ENCODE measurements at regions not wholly inside any gene's neighbourhood (a gene's known extent, or its start where the extent isn't known, plus 50 kb on each side); places are given as distances from the start of the nearest gene placed in this dataset.

DNA sequence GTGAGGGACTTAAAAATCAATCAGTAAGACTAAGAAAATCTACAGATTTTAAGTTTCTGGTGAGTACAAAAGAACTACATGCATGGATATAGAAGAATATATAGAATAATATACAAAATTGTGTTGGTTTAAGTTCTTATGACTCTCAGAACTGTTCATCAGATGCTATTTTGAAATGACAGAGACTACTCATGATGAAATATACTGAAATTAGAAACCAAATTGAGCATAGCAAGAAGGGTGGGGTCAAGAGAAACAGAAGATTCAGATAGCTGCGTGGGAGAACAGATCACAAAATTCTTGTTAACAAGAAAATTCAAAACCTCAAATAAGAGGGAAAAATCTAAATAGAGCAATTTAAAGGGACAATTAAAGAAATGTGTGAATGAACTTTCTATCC, 2125.3 kb upstream of the RAG2 start:
- Mint-ChIP-seq H3K9me3 (ENCODE audit: unreplicated experiment) (peaks cover 2% of the 10 kb centered on the region), H3K27me3 (ENCODE audit: low read depth, unreplicated experiment) (no peaks in the 10 kb centered on the region), H3K27ac (ENCODE audit: unreplicated experiment) (no peak overlapping the region), H3K4me3 (ENCODE audit: unreplicated experiment) (no peak overlapping the region), H3K4me1 (ENCODE audit: low read depth, unreplicated experiment) (peaks cover 7% of the 10 kb centered on the region), H3K36me3 (ENCODE audit: low read depth, unreplicated experiment) (no peaks in the 10 kb centered on the region)
- no peak overlapping the region for H3K4me3 ChIP-seq (ENCODE audit: insufficient read depth, low read depth, low read length)
- no peaks in the 10 kb centered on the region for H4K20me1 ChIP-seq (ENCODE audit: insufficient read depth, low read length)
- H3K4me1 ChIP-seq (ENCODE audit: insufficient read depth, low read length) = no peaks in the 10 kb centered on the region
- no peaks in the 10 kb centered on the region for H3K79me2 ChIP-seq (ENCODE audit: insufficient read depth, low read length)
- DNase-seq (ENCODE audit: low read depth) = no peak
- no peak overlapping the region for H3K9ac ChIP-seq (ENCODE audit: low read length)
- no peak for TF ChIP-seq EZH2 (IDR thresholded peaks at IDR 0.05; ENCODE audit: insufficient read depth, low read length)
- TF ChIP-seq, protein P1, sequence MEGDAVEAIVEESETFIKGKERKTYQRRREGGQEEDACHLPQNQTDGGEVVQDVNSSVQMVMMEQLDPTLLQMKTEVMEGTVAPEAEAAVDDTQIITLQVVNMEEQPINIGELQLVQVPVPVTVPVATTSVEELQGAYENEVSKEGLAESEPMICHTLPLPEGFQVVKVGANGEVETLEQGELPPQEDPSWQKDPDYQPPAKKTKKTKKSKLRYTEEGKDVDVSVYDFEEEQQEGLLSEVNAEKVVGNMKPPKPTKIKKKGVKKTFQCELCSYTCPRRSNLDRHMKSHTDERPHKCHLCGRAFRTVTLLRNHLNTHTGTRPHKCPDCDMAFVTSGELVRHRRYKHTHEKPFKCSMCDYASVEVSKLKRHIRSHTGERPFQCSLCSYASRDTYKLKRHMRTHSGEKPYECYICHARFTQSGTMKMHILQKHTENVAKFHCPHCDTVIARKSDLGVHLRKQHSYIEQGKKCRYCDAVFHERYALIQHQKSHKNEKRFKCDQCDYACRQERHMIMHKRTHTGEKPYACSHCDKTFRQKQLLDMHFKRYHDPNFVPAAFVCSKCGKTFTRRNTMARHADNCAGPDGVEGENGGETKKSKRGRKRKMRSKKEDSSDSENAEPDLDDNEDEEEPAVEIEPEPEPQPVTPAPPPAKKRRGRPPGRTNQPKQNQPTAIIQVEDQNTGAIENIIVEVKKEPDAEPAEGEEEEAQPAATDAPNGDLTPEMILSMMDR (IDR thresholded peaks at IDR 0.05; ENCODE audit: insufficient read depth, low read depth, low read length) = no peak
- no peak overlapping the region for H2AFZ ChIP-seq (ENCODE audit: low read depth, low read length)
- H3K36me3 ChIP-seq (ENCODE audit: insufficient read depth, low read length) = no peaks in the 10 kb centered on the region
- no peak overlapping the region for H3K4me2 ChIP-seq (ENCODE audit: low read length)
- no peak overlapping the region for H3K27ac ChIP-seq (ENCODE audit: low read depth, low read length)
- FAIRE-seq = no peak
- H3K9me3 ChIP-seq (ENCODE audit: insufficient read depth, low read depth, low read length) = no peaks in the 10 kb centered on the region
- H3K27me3 ChIP-seq (ENCODE audit: insufficient read depth, low read length) = no peaks in the 10 kb centered on the region

- no peaks in the 10 kb centered on the region for H3K9me3 Mint-ChIP-seq (ENCODE audit: unreplicated experiment)
- no peaks in the 10 kb centered on the region for H3K27me3 ChIP-seq (ENCODE audit: insufficient read depth, low read length)
- no peak overlapping the region for H3K27ac Mint-ChIP-seq (ENCODE audit: unreplicated experiment)
- H4K20me1 ChIP-seq (ENCODE audit: insufficient read depth, low read length) = no peaks in the 10 kb centered on the region
- no peaks in the 10 kb centered on the region for H3K27me3 Mint-ChIP-seq (ENCODE audit: low read depth, unreplicated experiment)
- H2AFZ ChIP-seq (ENCODE audit: low read depth, low read length) = no peak overlapping the region
- no peaks in the 10 kb centered on the region for H3K36me3 Mint-ChIP-seq (ENCODE audit: low read depth, unreplicated experiment)
- H3K9ac ChIP-seq (ENCODE audit: low read length) = no peak overlapping the region
- no peaks in the 10 kb centered on the region for H3K79me2 ChIP-seq (ENCODE audit: insufficient read depth, low read length)
- H3K27ac ChIP-seq (ENCODE audit: low read depth, low read length) = no peak overlapping the region
- DNase-seq (ENCODE audit: low read depth) (peak; percentile 34), FAIRE-seq (no peak)
- H3K36me3 ChIP-seq (ENCODE audit: insufficient read depth, low read length) = no peaks in the 10 kb centered on the region
- no peaks in the 10 kb centered on the region for H3K4me1 ChIP-seq (ENCODE audit: insufficient read depth, low read length)
- H3K4me2 ChIP-seq (ENCODE audit: low read length) = no peak overlapping the region
- no peak overlapping the region for H3K4me3 Mint-ChIP-seq (ENCODE audit: unreplicated experiment)
- H3K9me3 ChIP-seq (ENCODE audit: insufficient read depth, low read depth, low read length) = no peaks in the 10 kb centered on the region
- peaks cover 7% of the 10 kb centered on the region for H3K4me1 Mint-ChIP-seq (ENCODE audit: low read depth, unreplicated experiment)
- TF ChIP-seq EZH2 (IDR thresholded peaks at IDR 0.05; ENCODE audit: insufficient read depth, low read length) = no peak
- TF ChIP-seq, protein P1 (IDR thresholded peaks at IDR 0.05; ENCODE audit: insufficient read depth, low read depth, low read length) = no peak
- H3K4me3 ChIP-seq (ENCODE audit: insufficient read depth, low read depth, low read length) = no peak overlapping the region
These were observed 2123.7 kb upstream of the RAG2 start for GRCh38 chr11:38721586-38722315.

DNA sequence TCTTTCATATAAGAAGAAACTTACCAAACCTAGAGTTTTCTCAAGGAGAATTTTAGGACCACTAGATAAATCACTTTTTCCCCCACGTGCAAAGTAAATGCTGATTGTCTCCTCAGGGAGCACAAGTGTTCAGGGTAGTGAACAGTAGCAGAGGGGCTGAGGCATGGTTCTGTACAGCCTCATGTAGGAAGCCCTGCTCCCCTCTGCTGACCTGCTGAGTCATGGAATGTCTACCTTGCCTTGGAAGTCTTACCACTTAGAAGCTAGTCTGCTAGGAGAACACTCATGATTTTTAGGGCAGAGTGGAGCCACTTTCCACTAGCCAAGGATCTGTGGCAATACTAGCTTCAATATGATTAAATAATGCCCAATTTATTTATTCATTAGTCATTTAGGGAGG, 2120.6 kb upstream of the RAG2 start:
- H3K27ac Mint-ChIP-seq (ENCODE audit: unreplicated experiment) = peak overlapping the region; percentile 67
- Histone ChIP-seq H3K4me1 (ENCODE audit: insufficient read depth, low read length) (no peaks in the 10 kb centered on the region), H4K20me1 (ENCODE audit: insufficient read depth, low read length) (no peaks in the 10 kb centered on the region), H3K4me3 (ENCODE audit: insufficient read depth, low read depth, low read length) (no peak overlapping the region), H3K27ac (ENCODE audit: low read depth, low read length) (no peak overlapping the region), H3K9ac (ENCODE audit: low read length) (no peak overlapping the region), H2AFZ (ENCODE audit: low read depth, low read length) (no peak overlapping the region), H3K79me2 (ENCODE audit: insufficient read depth, low read length) (no peaks in the 10 kb centered on the region), H3K4me2 (ENCODE audit: low read length) (no peak overlapping the region), H3K36me3 (ENCODE audit: insufficient read depth, low read length) (no peaks in the 10 kb centered on the region), H3K27me3 (ENCODE audit: insufficient read depth, low read length) (no peaks in the 10 kb centered on the region), H3K9me3 (ENCODE audit: insufficient read depth, low read depth, low read length) (no peaks in the 10 kb centered on the region)
- H3K36me3 Mint-ChIP-seq (ENCODE audit: low read depth, unreplicated experiment) = no peaks in the 10 kb centered on the region
- FAIRE-seq (no peak), DNase-seq (ENCODE audit: low read depth) (peak; percentile 10)
- no peak for TF ChIP-seq EZH2 (IDR thresholded peaks at IDR 0.05; ENCODE audit: insufficient read depth, low read length)
- TF ChIP-seq, protein P1 (IDR thresholded peaks at IDR 0.05; ENCODE audit: insufficient read depth, low read depth, low read length) = no peak
- peaks cover 7% of the 10 kb centered on the region for H3K4me1 Mint-ChIP-seq (ENCODE audit: low read depth, unreplicated experiment)
- H3K4me3 Mint-ChIP-seq (ENCODE audit: unreplicated experiment) = no peak overlapping the region
- no peaks in the 10 kb centered on the region for H3K27me3 Mint-ChIP-seq (ENCODE audit: low read depth, unreplicated experiment)
- H3K9me3 Mint-ChIP-seq (ENCODE audit: unreplicated experiment) = peaks cover 2% of the 10 kb centered on the region
